Neuron (in vitro differentiated cells): ENCODE measurements at regions not wholly inside any gene's neighbourhood (a gene's known extent, or its start where the extent isn't known, plus 50 kb on each side); places are given as distances from the start of the nearest gene placed in this dataset.
"Not testable (repeated sequence)": the region's sequence is repeated elsewhere in the genome, so short reads cannot be mapped to it uniquely, and the experiment has no call there.

Experiments
- H2AFZ ChIP-seq: one replicate; pipeline ENCODE4 v1.6.1; 2013; ENCODE audit warnings: low read depth, mild to moderate bottlenecking, inconsistent platforms, low read length, moderate library complexity
- H3K27me3 ChIP-seq: one replicate; pipeline ENCODE4 v1.6.1; 2013; ENCODE audit warnings: low read length; ENCODE audit not compliant: insufficient read depth
- H3K36me3 ChIP-seq: one replicate; pipeline ENCODE4 v1.6.1; 2013; ENCODE audit warnings: low read length; ENCODE audit not compliant: insufficient read depth
- H3K4me1 ChIP-seq: one replicate; pipeline ENCODE4 v1.6.1; 2013; ENCODE audit warnings: low read length; ENCODE audit not compliant: insufficient read depth
- H3K4me3 ChIP-seq: 2 replicates; pipeline ENCODE4 v1.5.1; 2013; ENCODE audit warnings: mild to moderate bottlenecking, low read length, moderate library complexity
- H3K9me3 ChIP-seq: one replicate; pipeline ENCODE4 v1.6.1; 2013; ENCODE audit warnings: low read length

GRCh38 chr15:79623488-79623887 lies 191.4 kb downstream of the MINAR1 start:
- Histone ChIP-seq H2AFZ (no peak overlapping the region), H3K4me1 (no peaks in the 10 kb centered on the region), H3K36me3 (no peaks in the 10 kb centered on the region), H3K27me3 (peaks cover 3% of the 10 kb centered on the region), H3K9me3 (no peaks in the 10 kb centered on the region), H3K4me3 (no peak overlapping the region)

- Histone ChIP-seq H2AFZ (no peak overlapping the region), H3K4me1 (peaks cover under 1% of the 10 kb centered on the region), H3K36me3 (no peaks in the 10 kb centered on the region), H3K4me3 (no peak overlapping the region), H3K27me3 (peaks cover 3% of the 10 kb centered on the region), H3K9me3 (peaks cover 3% of the 10 kb centered on the region)
These were observed 197.6 kb downstream of the MINAR1 start for GRCh38 chr15:79629687-79630086.

- Histone ChIP-seq H3K27me3 (peaks cover 3% of the 10 kb centered on the region), H3K4me3 (no peak overlapping the region), H3K36me3 (no peaks in the 10 kb centered on the region), H3K4me1 (peaks cover 22% of the 10 kb centered on the region), H2AFZ (no peak overlapping the region), H3K9me3 (peaks cover 3% of the 10 kb centered on the region)
These were observed 200.3 kb downstream of the MINAR1 start for GRCh38 chr15:79632457-79632856.

- no peak overlapping the region for H2AFZ ChIP-seq
- H3K4me1 ChIP-seq: peaks cover 22% of the 10 kb centered on the region
- no peak overlapping the region for H3K4me3 ChIP-seq
- H3K27me3 ChIP-seq: no peaks in the 10 kb centered on the region
- peaks cover 3% of the 10 kb centered on the region for H3K9me3 ChIP-seq
- no peaks in the 10 kb centered on the region for H3K36me3 ChIP-seq
These were observed 203.1 kb downstream of the MINAR1 start for GRCh38 chr15:79635149-79635771.

GRCh38 chr15:79635897-79636561 lies 203.9 kb downstream of the MINAR1 start:
- no peaks in the 10 kb centered on the region for H3K27me3 ChIP-seq
- peaks cover 3% of the 10 kb centered on the region for H3K9me3 ChIP-seq
- H3K4me3 ChIP-seq: no peak overlapping the region
- H3K4me1 ChIP-seq: peaks cover 22% of the 10 kb centered on the region
- no peak overlapping the region for H2AFZ ChIP-seq
- H3K36me3 ChIP-seq: no peaks in the 10 kb centered on the region

- no peak overlapping the region for H3K4me3 ChIP-seq
- H3K4me1 ChIP-seq: peaks cover 16% of the 10 kb centered on the region
- H3K27me3 ChIP-seq: no peaks in the 10 kb centered on the region
- H2AFZ ChIP-seq: no peak overlapping the region
- no peaks in the 10 kb centered on the region for H3K36me3 ChIP-seq
- no peaks in the 10 kb centered on the region for H3K9me3 ChIP-seq
These were observed 208.1 kb downstream of the MINAR1 start for GRCh38 chr15:79640206-79640605.

GRCh38 chr15:79641841-79642240 lies 209.7 kb downstream of the MINAR1 start:
- Histone ChIP-seq H3K4me3 (no peak overlapping the region), H3K27me3 (no peaks in the 10 kb centered on the region), H3K36me3 (no peaks in the 10 kb centered on the region), H2AFZ (no peak overlapping the region), H3K4me1 (peaks cover under 1% of the 10 kb centered on the region), H3K9me3 (peaks cover 4% of the 10 kb centered on the region)

GRCh38 chr15:79643393-79643792 lies 211.3 kb downstream of the MINAR1 start:
- no peak overlapping the region for H3K4me3 ChIP-seq
- no peaks in the 10 kb centered on the region for H3K27me3 ChIP-seq
- peaks cover 4% of the 10 kb centered on the region for H3K9me3 ChIP-seq
- H3K36me3 ChIP-seq: no peaks in the 10 kb centered on the region
- H3K4me1 ChIP-seq: no peaks in the 10 kb centered on the region
- no peak overlapping the region for H2AFZ ChIP-seq

GRCh38 chr15:79644091-79644490 lies 212.0 kb downstream of the MINAR1 start:
- H3K4me3 ChIP-seq: no peak overlapping the region
- H2AFZ ChIP-seq: no peak overlapping the region
- no peaks in the 10 kb centered on the region for H3K4me1 ChIP-seq
- no peaks in the 10 kb centered on the region for H3K36me3 ChIP-seq
- peaks cover 4% of the 10 kb centered on the region for H3K9me3 ChIP-seq
- H3K27me3 ChIP-seq: no peaks in the 10 kb centered on the region

- not testable (repeated sequence) for H3K4me1 ChIP-seq, H3K36me3 ChIP-seq, H2AFZ ChIP-seq, H3K9me3 ChIP-seq, H3K4me3 ChIP-seq, H3K27me3 ChIP-seq
These were observed 220.8 kb downstream of the MINAR1 start for GRCh38 chr15:79652972-79653371.

GRCh38 chr15:79653533-79653932 lies 221.4 kb downstream of the MINAR1 start:
- H3K9me3 ChIP-seq: no peaks in the 10 kb centered on the region
- H3K27me3 ChIP-seq: no peaks in the 10 kb centered on the region
- no peaks in the 10 kb centered on the region for H3K36me3 ChIP-seq
- H3K4me3 ChIP-seq: no peak overlapping the region
- no peak overlapping the region for H2AFZ ChIP-seq
- no peaks in the 10 kb centered on the region for H3K4me1 ChIP-seq

GRCh38 chr15:79656151-79657000 lies 224.2 kb downstream of the MINAR1 start:
- no peak overlapping the region for H3K4me3 ChIP-seq
- no peaks in the 10 kb centered on the region for H3K9me3 ChIP-seq
- no peaks in the 10 kb centered on the region for H3K4me1 ChIP-seq

GRCh38 chr15:79657722-79658121 lies 225.6 kb downstream of the MINAR1 start:
- Histone ChIP-seq H3K27me3 (no peaks in the 10 kb centered on the region), H3K9me3 (no peaks in the 10 kb centered on the region), H2AFZ (no peak overlapping the region), H3K4me3 (no peak overlapping the region), H3K36me3 (no peaks in the 10 kb centered on the region), H3K4me1 (no peaks in the 10 kb centered on the region)

More at GRCh38 chr15:79656151-79657000, 224.2 kb downstream of the MINAR1 start:
- Histone ChIP-seq H3K36me3 (no peaks in the 10 kb centered on the region), H3K27me3 (no peaks in the 10 kb centered on the region), H2AFZ (no peak overlapping the region)
